NCI-H446 (cell line): ENCODE measurements at regions not wholly inside any gene's neighbourhood (a gene's known extent, or its start where the extent isn't known, plus 50 kb on each side); places are given as distances from the start of the nearest gene placed in this dataset.
A peak's percentile ranks its signal among the peaks of the same experiment; 100 is the strongest.
"Not testable (repeated sequence)": the region's sequence is repeated elsewhere in the genome, so short reads cannot be mapped to it uniquely, and the experiment has no call there.

Experiments
- DNase-seq, 2 experiments: peaks; one replicate each; lab custom pipeline; 2025; lab: John Stamatoyannopoulos, UW

GRCh38 chr6:141580131-141580530, 552.6 kb upstream of the GJE1 start:
- no peak for DNase-seq

- DNase-seq = no peak
Measured at GRCh38 chr6:141576751-141577150, 556.0 kb upstream of the GJE1 start.

- peak; percentile 25 to 77 for DNase-seq
Measured at GRCh38 chr6:141562851-141563763, 569.6 kb upstream of the GJE1 start.

- DNase-seq = no peak
Measured at GRCh38 chr6:141562186-141562811, 570.4 kb upstream of the GJE1 start.

GRCh38 chr6:141561154-141561553, 571.6 kb upstream of the GJE1 start:
- DNase-seq = no peak

- DNase-seq = peak in 1 of 2 experiments; percentile 15
Measured at GRCh38 chr6:141552463-141552862, 580.3 kb upstream of the GJE1 start.

GRCh38 chr6:141552031-141552430, 580.7 kb upstream of the GJE1 start:
- no peak for DNase-seq

GRCh38 chr6:141551318-141551717, 581.4 kb upstream of the GJE1 start:
- DNase-seq = no peak

- DNase-seq = no peak
Measured at GRCh38 chr6:141550471-141550870, 582.3 kb upstream of the GJE1 start.

- DNase-seq = no peak
Measured at GRCh38 chr6:141548966-141549365, 583.8 kb upstream of the GJE1 start.

GRCh38 chr6:141541581-141542324, 591.0 kb upstream of the GJE1 start:
- DNase-seq = no peak

GRCh38 chr6:141540207-141540606, 592.5 kb upstream of the GJE1 start:
- DNase-seq = no peak

GRCh38 chr6:141539617-141540016, 593.1 kb upstream of the GJE1 start:
- DNase-seq = no peak

- peak in 1 of 2 experiments; percentile 49 for DNase-seq
Measured at GRCh38 chr6:141532211-141532610, 600.5 kb upstream of the GJE1 start.

GRCh38 chr6:141531040-141531439, 601.7 kb upstream of the GJE1 start:
- no peak for DNase-seq

- DNase-seq = no peak
Measured at GRCh38 chr6:141528596-141528995, 604.1 kb upstream of the GJE1 start.

GRCh38 chr6:141526985-141527384, 605.7 kb upstream of the GJE1 start:
- no peak for DNase-seq

GRCh38 chr6:141521440-141521839, 611.3 kb upstream of the GJE1 start:
- DNase-seq = no peak

GRCh38 chr6:141513830-141514229, 618.9 kb upstream of the GJE1 start:
- DNase-seq = no peak

GRCh38 chr6:141510803-141511202, 621.9 kb upstream of the GJE1 start:
- no peak for DNase-seq

GRCh38 chr6:141506062-141506461, 626.7 kb upstream of the GJE1 start:
- not testable (repeated sequence) for DNase-seq

- DNase-seq = not testable (repeated sequence)
Measured at GRCh38 chr6:141504318-141504717, 628.4 kb upstream of the GJE1 start.

- DNase-seq = no peak
Measured at GRCh38 chr6:141501616-141502015, 631.1 kb upstream of the GJE1 start.
